GM10266 (cell line): ENCODE measurements at regions not wholly inside any gene's neighbourhood (a gene's known extent, or its start where the extent isn't known, plus 50 kb on each side); places are given as distances from the start of the nearest gene placed in this dataset.

Source experiments
- DNase-seq: peaks from one replicate; pipeline ENCODE4 v3.0.0; 2012; ENCODE audit errors: extremely low spot score
- TF ChIP-seq, protein P1 (sequence below): IDR thresholded peaks from 2 replicates; pipeline ENCODE4 v1.5.1; 2012; ENCODE audit warnings: mild to moderate bottlenecking, low read depth; ENCODE audit not compliant: control insufficient read depth, insufficient read depth; ENCODE audit errors: missing control alignments

DNA sequence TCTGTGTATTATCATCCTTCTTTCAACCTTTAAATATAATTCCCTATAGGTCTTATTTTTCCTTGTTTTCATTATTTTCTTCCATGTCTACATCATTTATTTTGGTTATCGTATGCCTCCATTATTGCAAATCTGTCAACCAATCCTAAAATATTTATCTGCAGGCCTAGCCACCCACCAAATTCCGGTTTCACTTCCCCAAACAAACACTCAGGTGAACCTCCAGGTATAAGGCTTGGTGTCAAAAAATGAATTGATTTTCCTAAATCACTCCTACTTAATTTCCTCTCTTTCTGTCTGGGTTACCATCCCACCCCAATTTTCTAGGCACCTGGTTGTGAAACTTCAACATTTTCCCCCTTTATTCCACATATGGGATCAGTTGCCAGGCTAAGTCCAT lies 111.9 kb upstream of the LINC00305 start:
- no peak for DNase-seq
- TF ChIP-seq, protein P1, sequence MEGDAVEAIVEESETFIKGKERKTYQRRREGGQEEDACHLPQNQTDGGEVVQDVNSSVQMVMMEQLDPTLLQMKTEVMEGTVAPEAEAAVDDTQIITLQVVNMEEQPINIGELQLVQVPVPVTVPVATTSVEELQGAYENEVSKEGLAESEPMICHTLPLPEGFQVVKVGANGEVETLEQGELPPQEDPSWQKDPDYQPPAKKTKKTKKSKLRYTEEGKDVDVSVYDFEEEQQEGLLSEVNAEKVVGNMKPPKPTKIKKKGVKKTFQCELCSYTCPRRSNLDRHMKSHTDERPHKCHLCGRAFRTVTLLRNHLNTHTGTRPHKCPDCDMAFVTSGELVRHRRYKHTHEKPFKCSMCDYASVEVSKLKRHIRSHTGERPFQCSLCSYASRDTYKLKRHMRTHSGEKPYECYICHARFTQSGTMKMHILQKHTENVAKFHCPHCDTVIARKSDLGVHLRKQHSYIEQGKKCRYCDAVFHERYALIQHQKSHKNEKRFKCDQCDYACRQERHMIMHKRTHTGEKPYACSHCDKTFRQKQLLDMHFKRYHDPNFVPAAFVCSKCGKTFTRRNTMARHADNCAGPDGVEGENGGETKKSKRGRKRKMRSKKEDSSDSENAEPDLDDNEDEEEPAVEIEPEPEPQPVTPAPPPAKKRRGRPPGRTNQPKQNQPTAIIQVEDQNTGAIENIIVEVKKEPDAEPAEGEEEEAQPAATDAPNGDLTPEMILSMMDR: no peak

DNA sequence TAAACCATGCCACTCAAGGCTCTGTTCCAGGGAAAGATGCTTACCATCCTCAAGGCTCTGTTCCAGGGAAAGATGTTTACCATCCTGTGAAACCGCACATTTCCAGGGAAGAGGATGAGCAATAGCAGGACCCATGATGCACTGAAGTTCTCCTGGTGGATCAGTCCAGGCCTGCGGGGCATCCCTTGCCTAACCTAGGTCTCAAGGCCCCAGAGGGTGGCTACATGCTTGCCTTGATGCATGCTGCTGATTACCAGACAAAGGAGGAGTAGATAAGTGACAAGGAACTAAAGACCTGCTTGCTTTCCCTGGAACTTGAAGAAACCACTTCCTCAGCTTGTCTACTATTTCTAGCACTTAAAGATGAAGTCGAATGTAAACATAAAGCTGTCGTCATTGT lies 111.0 kb upstream of the LINC00305 start:
- TF ChIP-seq, protein P1: no peak
- DNase-seq: no peak

DNA sequence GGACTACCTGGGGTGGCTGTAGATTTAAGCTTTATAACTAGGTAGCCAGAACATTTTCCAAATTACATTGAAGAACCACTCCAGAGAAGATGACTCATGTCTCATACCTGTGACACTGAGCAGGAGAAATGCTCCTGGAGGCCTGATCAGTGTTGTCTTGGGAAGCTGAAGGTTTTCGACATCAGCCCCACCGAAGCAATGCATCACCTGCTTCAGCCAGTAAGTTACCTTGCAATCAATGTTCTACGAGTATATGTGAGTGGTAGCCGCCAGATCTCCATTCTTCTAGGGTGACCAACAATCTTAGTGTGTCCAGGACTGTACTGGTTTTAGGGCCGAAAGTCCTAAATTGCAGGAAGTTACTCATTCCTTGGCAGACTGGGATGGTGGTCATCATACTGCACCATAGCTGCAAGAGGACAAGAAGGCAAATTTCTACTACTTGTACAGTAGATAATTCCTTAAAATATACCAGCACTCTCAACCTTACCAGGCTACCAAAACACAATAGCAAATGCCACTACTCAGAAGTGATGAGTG lies 109.3 kb upstream of the LINC00305 start:
- TF ChIP-seq, protein P1: no peak
- no peak for DNase-seq

DNA sequence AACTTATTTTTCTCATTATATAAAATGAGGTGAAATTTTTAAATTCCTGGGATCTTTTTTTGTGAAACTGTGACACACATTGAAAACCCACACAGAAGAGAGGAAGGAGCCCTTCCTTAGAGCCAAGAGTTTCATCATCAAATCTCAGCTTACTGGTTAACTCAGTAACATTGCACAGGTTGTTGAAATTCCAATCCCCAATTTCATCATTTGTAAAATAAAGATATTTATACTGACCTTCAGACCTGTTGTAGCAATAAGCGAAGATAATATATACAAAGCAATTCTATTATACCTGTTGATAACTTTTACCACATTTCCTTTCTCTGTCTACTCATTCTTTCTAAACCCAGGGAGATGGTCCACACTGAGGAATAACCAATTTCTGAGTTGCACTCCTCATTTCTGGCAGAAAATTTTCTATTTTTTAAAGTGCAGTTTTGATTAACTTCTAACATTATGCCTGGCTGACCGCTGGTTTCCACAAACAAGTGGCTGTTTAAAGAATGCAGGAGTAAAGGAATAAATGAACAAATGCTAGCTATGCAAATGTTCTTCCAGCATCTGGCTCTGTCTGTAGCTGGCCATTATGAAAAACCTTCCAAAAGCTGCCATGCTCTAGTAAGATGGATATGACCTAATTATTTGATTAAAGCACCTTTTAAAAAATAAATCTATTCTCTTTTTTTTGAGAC lies 105.7 kb upstream of the LINC00305 start:
- TF ChIP-seq, protein P1: no peak
- DNase-seq: no peak

DNA sequence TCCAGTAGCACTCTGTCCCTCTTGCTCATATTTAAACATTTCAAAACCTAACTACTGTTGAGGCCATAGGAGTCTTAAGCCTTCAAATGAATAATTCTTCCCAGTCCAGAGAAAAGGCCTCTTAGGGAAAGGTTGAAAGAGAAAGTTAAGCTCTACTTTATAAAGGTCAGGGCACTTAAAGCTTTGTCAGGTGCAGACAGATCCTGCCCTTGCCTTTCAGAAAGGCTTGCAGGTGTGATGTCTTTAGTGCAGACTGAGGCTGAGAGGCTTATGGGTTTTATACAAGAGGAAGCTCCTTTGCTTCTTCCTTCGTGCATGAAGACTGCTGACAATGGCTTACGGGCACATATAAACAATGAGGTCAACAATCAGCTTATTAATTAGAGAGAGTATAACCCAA lies 105.0 kb upstream of the LINC00305 start:
- TF ChIP-seq, protein P1: no peak
- no peak for DNase-seq

DNA sequence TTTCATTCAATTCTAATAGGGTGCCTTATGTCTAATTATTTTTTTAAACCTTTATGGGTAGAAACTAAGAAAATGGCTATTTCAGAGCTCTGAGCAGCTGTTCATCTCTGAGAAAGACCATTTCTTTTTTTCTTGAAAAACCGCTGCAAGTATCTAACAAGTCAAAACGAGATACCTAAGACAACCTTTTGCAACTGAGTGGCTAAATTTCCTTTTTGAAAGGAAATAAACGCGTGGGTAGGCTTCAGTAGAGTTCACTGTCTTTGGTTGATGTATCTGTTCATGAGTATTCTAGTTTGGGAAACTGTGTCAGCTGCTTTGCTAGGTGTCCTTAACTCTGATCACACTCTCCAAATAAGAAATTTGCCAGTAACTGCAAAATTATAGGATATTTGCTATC lies 104.3 kb upstream of the LINC00305 start:
- no peak for DNase-seq
- TF ChIP-seq, protein P1: no peak

DNA sequence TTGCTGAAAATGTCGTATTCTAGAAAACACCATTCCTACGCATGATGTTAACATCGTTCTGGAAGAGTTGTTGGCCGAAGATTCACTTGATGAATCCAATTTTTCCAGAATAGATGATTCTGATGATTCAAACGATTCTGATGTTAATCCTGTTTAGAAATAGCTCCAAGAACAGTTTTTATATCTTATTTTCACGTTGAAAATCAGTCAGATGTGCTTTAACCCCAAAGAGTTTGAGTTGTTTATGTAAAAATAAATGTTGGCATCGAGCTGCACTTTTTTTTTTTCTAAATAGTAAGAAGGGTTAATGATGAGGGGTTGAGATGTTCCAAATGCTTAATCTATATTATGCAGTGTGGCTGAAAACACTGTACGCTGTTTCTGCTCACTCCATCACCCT lies 99.9 kb upstream of the LINC00305 start:
- DNase-seq: no peak
- TF ChIP-seq, protein P1: no peak
